ENCODE measurements at regions not wholly inside any gene's neighbourhood (a gene's known extent, or its start where the extent isn't known, plus 50 kb on each side); places are given as distances from the start of the nearest gene placed in this dataset.

- H3K27me3 Mint-ChIP-seq (ENCODE audit: low read depth, unreplicated experiment) = no peaks in the 10 kb centered on the region
- no peak for FAIRE-seq
These were observed 362.8 kb downstream of the RBM26 start for GRCh38 chr13:79043208-79043607.

GRCh38 chr13:79037197-79037596, 368.9 kb downstream of the RBM26 start:
- Histone ChIP-seq H3K9ac (ENCODE audit: low read length) (no peak overlapping the region), H3K4me1 (ENCODE audit: insufficient read depth, low read length) (no peaks in the 10 kb centered on the region), H2AFZ (ENCODE audit: low read depth, low read length) (no peak overlapping the region), H3K27ac (ENCODE audit: low read depth, low read length) (no peak overlapping the region), H3K79me2 (ENCODE audit: insufficient read depth, low read length) (no peaks in the 10 kb centered on the region), H3K4me3 (ENCODE audit: insufficient read depth, low read depth, low read length) (no peak overlapping the region), H4K20me1 (ENCODE audit: insufficient read depth, low read length) (no peaks in the 10 kb centered on the region), H3K27me3 (ENCODE audit: insufficient read depth, low read length) (no peaks in the 10 kb centered on the region), H3K4me2 (ENCODE audit: low read length) (no peak overlapping the region), H3K36me3 (ENCODE audit: insufficient read depth, low read length) (no peaks in the 10 kb centered on the region), H3K9me3 (ENCODE audit: insufficient read depth, low read depth, low read length) (no peaks in the 10 kb centered on the region)
- no peak overlapping the region for H3K4me3 Mint-ChIP-seq (ENCODE audit: unreplicated experiment)
- no peaks in the 10 kb centered on the region for H3K36me3 Mint-ChIP-seq (ENCODE audit: low read depth, unreplicated experiment)
- no peak overlapping the region for H3K27ac Mint-ChIP-seq (ENCODE audit: unreplicated experiment)
- no peaks in the 10 kb centered on the region for H3K9me3 Mint-ChIP-seq (ENCODE audit: unreplicated experiment)
- FAIRE-seq (no peak), DNase-seq (ENCODE audit: low read depth) (no peak)
- no peaks in the 10 kb centered on the region for H3K27me3 Mint-ChIP-seq (ENCODE audit: low read depth, unreplicated experiment)
- no peaks in the 10 kb centered on the region for H3K4me1 Mint-ChIP-seq (ENCODE audit: low read depth, unreplicated experiment)
- TF ChIP-seq, protein P1, sequence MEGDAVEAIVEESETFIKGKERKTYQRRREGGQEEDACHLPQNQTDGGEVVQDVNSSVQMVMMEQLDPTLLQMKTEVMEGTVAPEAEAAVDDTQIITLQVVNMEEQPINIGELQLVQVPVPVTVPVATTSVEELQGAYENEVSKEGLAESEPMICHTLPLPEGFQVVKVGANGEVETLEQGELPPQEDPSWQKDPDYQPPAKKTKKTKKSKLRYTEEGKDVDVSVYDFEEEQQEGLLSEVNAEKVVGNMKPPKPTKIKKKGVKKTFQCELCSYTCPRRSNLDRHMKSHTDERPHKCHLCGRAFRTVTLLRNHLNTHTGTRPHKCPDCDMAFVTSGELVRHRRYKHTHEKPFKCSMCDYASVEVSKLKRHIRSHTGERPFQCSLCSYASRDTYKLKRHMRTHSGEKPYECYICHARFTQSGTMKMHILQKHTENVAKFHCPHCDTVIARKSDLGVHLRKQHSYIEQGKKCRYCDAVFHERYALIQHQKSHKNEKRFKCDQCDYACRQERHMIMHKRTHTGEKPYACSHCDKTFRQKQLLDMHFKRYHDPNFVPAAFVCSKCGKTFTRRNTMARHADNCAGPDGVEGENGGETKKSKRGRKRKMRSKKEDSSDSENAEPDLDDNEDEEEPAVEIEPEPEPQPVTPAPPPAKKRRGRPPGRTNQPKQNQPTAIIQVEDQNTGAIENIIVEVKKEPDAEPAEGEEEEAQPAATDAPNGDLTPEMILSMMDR (IDR thresholded peaks at IDR 0.05; ENCODE audit: insufficient read depth, low read depth, low read length) = no peak
- no peak for TF ChIP-seq EZH2 (IDR thresholded peaks at IDR 0.05; ENCODE audit: insufficient read depth, low read length)

More at GRCh38 chr13:79043208-79043607, 362.8 kb downstream of the RBM26 start:
- no peaks in the 10 kb centered on the region for H3K36me3 Mint-ChIP-seq (ENCODE audit: low read depth, unreplicated experiment)
- H3K36me3 ChIP-seq (ENCODE audit: insufficient read depth, low read length) = no peaks in the 10 kb centered on the region
- no peaks in the 10 kb centered on the region for H3K27me3 ChIP-seq (ENCODE audit: insufficient read depth, low read length)
- H3K4me3 Mint-ChIP-seq (ENCODE audit: unreplicated experiment) = no peak overlapping the region
- no peak for TF ChIP-seq EZH2 (IDR thresholded peaks at IDR 0.05; ENCODE audit: insufficient read depth, low read length)
- TF ChIP-seq, protein P1 (IDR thresholded peaks at IDR 0.05; ENCODE audit: insufficient read depth, low read depth, low read length) = no peak
- DNase-seq (ENCODE audit: low read depth) = no peak
- no peaks in the 10 kb centered on the region for H4K20me1 ChIP-seq (ENCODE audit: insufficient read depth, low read length)
- H3K4me1 Mint-ChIP-seq (ENCODE audit: low read depth, unreplicated experiment) = no peaks in the 10 kb centered on the region
- H3K4me3 ChIP-seq (ENCODE audit: insufficient read depth, low read depth, low read length) = no peak overlapping the region
- H3K4me1 ChIP-seq (ENCODE audit: insufficient read depth, low read length) = no peaks in the 10 kb centered on the region
- H3K9me3 Mint-ChIP-seq (ENCODE audit: unreplicated experiment) = no peaks in the 10 kb centered on the region
- H2AFZ ChIP-seq (ENCODE audit: low read depth, low read length) = no peak overlapping the region
- no peak overlapping the region for H3K9ac ChIP-seq (ENCODE audit: low read length)
- H3K27ac Mint-ChIP-seq (ENCODE audit: unreplicated experiment) = no peak overlapping the region
- no peak overlapping the region for H3K4me2 ChIP-seq (ENCODE audit: low read length)
- no peak overlapping the region for H3K27ac ChIP-seq (ENCODE audit: low read depth, low read length)
- no peaks in the 10 kb centered on the region for H3K9me3 ChIP-seq (ENCODE audit: insufficient read depth, low read depth, low read length)
- no peaks in the 10 kb centered on the region for H3K79me2 ChIP-seq (ENCODE audit: insufficient read depth, low read length)

DNA sequence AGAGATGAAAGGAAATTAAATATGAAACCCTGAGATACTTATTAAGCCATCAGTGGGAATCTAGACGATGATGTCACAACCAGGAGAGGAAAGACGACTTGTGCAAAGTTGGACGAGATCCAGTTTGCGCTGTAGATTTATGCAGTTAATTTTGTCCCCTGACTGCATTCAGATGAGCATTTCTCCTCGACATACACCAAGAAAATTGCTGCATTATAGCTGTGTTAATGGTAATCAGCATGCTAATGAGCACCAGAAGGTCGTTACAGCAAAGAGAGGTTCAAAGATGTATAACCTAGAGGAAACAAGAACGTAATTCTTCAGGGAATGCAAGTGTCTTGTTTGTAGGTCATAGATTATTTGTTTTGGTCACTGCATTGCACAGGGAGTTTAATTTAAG, 371.7 kb downstream of the RBM26 start:
- Histone ChIP-seq H3K27ac (ENCODE audit: low read depth, low read length) (no peak overlapping the region), H3K4me3 (ENCODE audit: insufficient read depth, low read depth, low read length) (no peak overlapping the region), H3K9ac (ENCODE audit: low read length) (no peak overlapping the region), H3K27me3 (ENCODE audit: insufficient read depth, low read length) (no peaks in the 10 kb centered on the region), H3K36me3 (ENCODE audit: insufficient read depth, low read length) (no peaks in the 10 kb centered on the region), H3K79me2 (ENCODE audit: insufficient read depth, low read length) (no peaks in the 10 kb centered on the region), H3K9me3 (ENCODE audit: insufficient read depth, low read depth, low read length) (no peaks in the 10 kb centered on the region), H3K4me2 (ENCODE audit: low read length) (no peak overlapping the region), H2AFZ (ENCODE audit: low read depth, low read length) (no peak overlapping the region), H4K20me1 (ENCODE audit: insufficient read depth, low read length) (no peaks in the 10 kb centered on the region), H3K4me1 (ENCODE audit: insufficient read depth, low read length) (no peaks in the 10 kb centered on the region)
- Mint-ChIP-seq H3K27ac (ENCODE audit: unreplicated experiment) (no peak overlapping the region), H3K4me3 (ENCODE audit: unreplicated experiment) (no peak overlapping the region), H3K27me3 (ENCODE audit: low read depth, unreplicated experiment) (no peaks in the 10 kb centered on the region), H3K36me3 (ENCODE audit: low read depth, unreplicated experiment) (no peaks in the 10 kb centered on the region), H3K4me1 (ENCODE audit: low read depth, unreplicated experiment) (no peaks in the 10 kb centered on the region), H3K9me3 (ENCODE audit: unreplicated experiment) (no peaks in the 10 kb centered on the region)
- FAIRE-seq (no peak), DNase-seq (ENCODE audit: low read depth) (no peak)
- TF ChIP-seq EZH2 (IDR thresholded peaks at IDR 0.05; ENCODE audit: insufficient read depth, low read length) = no peak
- TF ChIP-seq, protein P1 (IDR thresholded peaks at IDR 0.05; ENCODE audit: insufficient read depth, low read depth, low read length) = no peak

Data from astrocyte (in vitro differentiated cells and primary cell).